GM23248 (cell line): ENCODE measurements at regions not wholly inside any gene's neighbourhood (a gene's known extent, or its start where the extent isn't known, plus 50 kb on each side); places are given as distances from the start of the nearest gene placed in this dataset.

Source experiments
- DNase-seq: peaks from one replicate; pipeline ENCODE4 v3.0.0-alpha.2; 2015
- H2AFZ ChIP-seq: fragments of 200-600 bp; sonication (generic); 2 replicates; pipeline ENCODE4 v1.6.1; 2016; ENCODE audit warnings: antibody characterized with exemption
- H3F3A ChIP-seq: fragments of 200-600 bp; sonication (generic); 2 replicates; pipeline ENCODE4 v1.6.1; 2016; ENCODE audit warnings: mild to moderate bottlenecking, antibody characterized with exemption, mixed run types; ENCODE audit not compliant: insufficient read depth
- H3K27ac ChIP-seq: fragments of 200-600 bp; sonication (generic); 2 replicates; pipeline ENCODE4 v1.5.1; 2016; ENCODE audit warnings: mild to moderate bottlenecking
- H3K27me3 ChIP-seq: fragments of 200-600 bp; sonication (generic); replicated peaks from 2 replicates; pipeline ENCODE4 v1.6.1; 2016; ENCODE audit warnings: mild to moderate bottlenecking; ENCODE audit not compliant: insufficient read depth
- H3K36me3 ChIP-seq: fragments of 200-600 bp; sonication (generic); 2 replicates; pipeline ENCODE4 v1.6.1; 2016; ENCODE audit warnings: low read depth, mild to moderate bottlenecking
- H3K4me1 ChIP-seq: fragments of 200-600 bp; sonication (generic); 2 replicates; pipeline ENCODE4 v1.6.1; 2016; ENCODE audit warnings: mild to moderate bottlenecking; ENCODE audit not compliant: insufficient read depth
- H3K4me2 ChIP-seq: fragments of 200-600 bp; sonication (generic); one replicate; pipeline ENCODE4 v1.6.1; 2016; ENCODE audit warnings: mild to moderate bottlenecking; ENCODE audit not compliant: unreplicated experiment
- H3K4me3 ChIP-seq: fragments of 200-600 bp; sonication (generic); 2 replicates; pipeline ENCODE4 v1.5.1; 2016; ENCODE audit warnings: mild to moderate bottlenecking
- H3K79me2 ChIP-seq: fragments of 200-600 bp; sonication (generic); 2 replicates; pipeline ENCODE4 v1.6.1; 2016; ENCODE audit warnings: mild to moderate bottlenecking; ENCODE audit not compliant: insufficient read depth
- H3K9ac ChIP-seq: fragments of 200-600 bp; sonication (generic); 2 replicates; pipeline ENCODE4 v1.6.1; 2016; ENCODE audit warnings: mild to moderate bottlenecking
- H3K9me2 ChIP-seq: fragments of 200-600 bp; sonication (generic); 2 replicates; pipeline ENCODE4 v1.6.1; 2016; ENCODE audit warnings: mixed run types, mild to moderate bottlenecking, moderate library complexity; ENCODE audit not compliant: insufficient read depth
- H3K9me3 ChIP-seq: fragments of 200-600 bp; sonication (generic); one replicate; pipeline ENCODE4 v1.6.1; 2017; ENCODE audit warnings: low read depth
- H4K20me1 ChIP-seq: fragments of 200-600 bp; sonication (generic); 2 replicates; pipeline ENCODE4 v1.6.0; 2016; ENCODE audit not compliant: insufficient read depth
- EZH2 ChIP-seq: fragments of 200-600 bp; sonication (generic); IDR thresholded peaks from 2 replicates; pipeline ENCODE4 v1.6.1; 2018; ENCODE audit warnings: antibody characterized with exemption, mild to moderate bottlenecking; ENCODE audit not compliant: insufficient read depth, poor library complexity, severe bottlenecking
- EZH2phosphoT487 ChIP-seq: fragments of 200-600 bp; sonication (generic); IDR thresholded peaks from 2 replicates; pipeline ENCODE4 v1.6.1; 2018; ENCODE audit warnings: antibody characterized with exemption, moderate library complexity, mild to moderate bottlenecking, low read depth; ENCODE audit not compliant: insufficient read depth
- WGBS, 2 experiments: methylation state at CpG; one replicate each; pipeline ENCODE4 v1.1.6; 2015 to 2017; ENCODE audit warnings: low lambda C conversion rate in 2 of 2, low coverage in 1 of 2; ENCODE audit errors: missing lambda C conversion rate in 2 of 2; 5-methylcytosine and 5-hydroxymethylcytosine counted together
- in situ Hi-C: fragments of 300-500 bp; cut with MboI; formaldehyde crosslinking; loops from 2 replicates; pipeline ENCODE4 v1.15.0; 2020

GRCh38 chr10:52672880-52673279, 99.7 kb downstream of the MBL2 start:
- H3K4me1 ChIP-seq = peaks cover 17% of the 10 kb centered on the region
- no peaks in the 10 kb centered on the region for H4K20me1 ChIP-seq
- no peak overlapping the region for H3K27ac ChIP-seq
- H3K4me3 ChIP-seq = no peak overlapping the region
- no peaks in the 10 kb centered on the region for H3K79me2 ChIP-seq
- H3K9me2 ChIP-seq = no peaks in the 10 kb centered on the region
- H2AFZ ChIP-seq = no peak overlapping the region
- 81 to 90% methylated on average over 1 of the region's 1 CpG for WGBS, 2 experiments
- H3K36me3 ChIP-seq = no peaks in the 10 kb centered on the region
- H3F3A ChIP-seq = peaks cover 5% of the 10 kb centered on the region; the same call in 1 of the 2 replicates
- DNase-seq = no peak
- H3K9ac ChIP-seq = no peak overlapping the region
- in situ Hi-C loops = no loop called here
- no peaks in the 10 kb centered on the region for H3K9me3 ChIP-seq
- H3K27me3 ChIP-seq = no peaks in the 10 kb centered on the region
- H3K4me2 ChIP-seq = no peak overlapping the region
- no peak for TF ChIP-seq EZH2
- TF ChIP-seq EZH2phosphoT487 = no peak

GRCh38 chr10:52673468-52673867, 99.1 kb downstream of the MBL2 start:
- Histone ChIP-seq H3K27me3 (no peaks in the 10 kb centered on the region), H3K79me2 (no peaks in the 10 kb centered on the region), H3K36me3 (no peaks in the 10 kb centered on the region), H3K4me3 (no peak overlapping the region), H3K4me1 (peaks cover 13% of the 10 kb centered on the region), H4K20me1 (no peaks in the 10 kb centered on the region), H3K9ac (no peak overlapping the region), H2AFZ (no peak overlapping the region), H3K27ac (no peak overlapping the region), H3K9me3 (no peaks in the 10 kb centered on the region), H3K9me2 (no peaks in the 10 kb centered on the region), H3F3A (peaks cover 5% of the 10 kb centered on the region; the same call in 1 of the 2 replicates), H3K4me2 (no peak overlapping the region)
- TF ChIP-seq EZH2phosphoT487 = no peak
- no peak for TF ChIP-seq EZH2
- in situ Hi-C loops = no loop called here
- DNase-seq = no peak
- WGBS, 2 experiments = 86% methylated on average over 2 of the region's 2 CpGs

GRCh38 chr10:52674474-52674873, 98.1 kb downstream of the MBL2 start:
- Histone ChIP-seq H3K9me2 (no peaks in the 10 kb centered on the region), H3K27ac (no peak overlapping the region), H4K20me1 (no peaks in the 10 kb centered on the region), H2AFZ (no peak overlapping the region), H3K27me3 (no peaks in the 10 kb centered on the region), H3K9ac (no peak overlapping the region), H3K79me2 (no peaks in the 10 kb centered on the region), H3K9me3 (no peaks in the 10 kb centered on the region), H3K36me3 (no peaks in the 10 kb centered on the region), H3K4me1 (peaks cover 13% of the 10 kb centered on the region), H3F3A (peaks cover 5% of the 10 kb centered on the region; the same call in 1 of the 2 replicates), H3K4me2 (no peak overlapping the region), H3K4me3 (no peak overlapping the region)
- DNase-seq = peak; percentile 3
- in situ Hi-C loops = no loop called here
- TF ChIP-seq EZH2 = no peak

- Histone ChIP-seq H3K27me3 (no peaks in the 10 kb centered on the region), H3K36me3 (no peaks in the 10 kb centered on the region), H3K4me1 (peaks cover 17% of the 10 kb centered on the region), H3K4me2 (peak overlapping the region; percentile 4), H3K9me2 (no peaks in the 10 kb centered on the region), H3K4me3 (no peak overlapping the region; the same call in 1 of the 2 replicates), H3K9ac (no peak overlapping the region), H2AFZ (no peak overlapping the region), H3K27ac (no peak overlapping the region), H3K79me2 (no peaks in the 10 kb centered on the region), H3F3A (peaks cover 5% of the 10 kb centered on the region; the same call in 1 of the 2 replicates), H3K9me3 (no peaks in the 10 kb centered on the region), H4K20me1 (no peaks in the 10 kb centered on the region)
- 6 to 11% methylated on average over 1 of the region's 1 CpG for WGBS, 2 experiments
- in situ Hi-C loops = no loop called here
- DNase-seq = peak; percentile 24
- TF ChIP-seq EZH2 = no peak
- no peak for TF ChIP-seq EZH2phosphoT487
Measured at GRCh38 chr10:52677086-52677485, 95.5 kb downstream of the MBL2 start.

GRCh38 chr10:52678611-52679010, 94.0 kb downstream of the MBL2 start:
- Histone ChIP-seq H3K9ac (no peak overlapping the region), H3K4me3 (no peak overlapping the region), H3K36me3 (no peaks in the 10 kb centered on the region), H3K79me2 (no peaks in the 10 kb centered on the region), H3K27me3 (no peaks in the 10 kb centered on the region), H3K4me2 (no peak overlapping the region), H3K4me1 (peaks cover 17% of the 10 kb centered on the region), H2AFZ (no peak overlapping the region), H3K27ac (no peak overlapping the region), H3F3A (peaks cover 5% of the 10 kb centered on the region; the same call in 1 of the 2 replicates), H4K20me1 (no peaks in the 10 kb centered on the region), H3K9me3 (no peaks in the 10 kb centered on the region), H3K9me2 (no peaks in the 10 kb centered on the region)
- TF ChIP-seq EZH2phosphoT487 (no peak), EZH2 (no peak)
- WGBS, 2 experiments = 81 to 84% methylated on average over 5 of the region's 5 CpGs
- in situ Hi-C loops = no loop called here
- no peak for DNase-seq
